Small intestine (tissue), 7 donors: ENCODE measurements at regions not wholly inside any gene's neighbourhood (a gene's known extent, or its start where the extent isn't known, plus 50 kb on each side); places are given as distances from the start of the nearest gene placed in this dataset.

ENCODE experiments used
- DNase-seq, 2 donors: peaks; one replicate each; pipeline versions ENCODE4 v3.0.0 to v3.0.0-alpha.2; 2013
- FAIRE-seq: peaks from 2 replicates; lab custom pipeline; 2012; peaks lifted over from hg19 to GRCh38; lab: Jason Lieb, UNC
- H3K27ac ChIP-seq, 3 donors: one replicate each; pipeline ENCODE4 v1.5.1; 2013; ENCODE audit warnings: low read length in 2 of 3, mild to moderate bottlenecking in 2 of 3, control low read depth in 1 of 3, inconsistent platforms in 1 of 3, low read depth in 1 of 3, moderate library complexity in 1 of 3
- H3K27me3 ChIP-seq, 3 donors: one replicate each; pipeline ENCODE4 v1.6.1; 2013; ENCODE audit warnings: low read length in 3 of 3, inconsistent platforms in 1 of 3; ENCODE audit not compliant: control insufficient read depth in 3 of 3, insufficient read depth in 3 of 3
- H3K36me3 ChIP-seq, 3 donors: one replicate each; pipeline ENCODE4 v1.6.1; 2013; ENCODE audit warnings: low read length in 3 of 3, inconsistent platforms in 1 of 3, low read depth in 1 of 3, mild to moderate bottlenecking in 1 of 3, moderate library complexity in 1 of 3; ENCODE audit not compliant: control insufficient read depth in 3 of 3, insufficient read depth in 2 of 3
- H3K4me1 ChIP-seq, 3 donors: one replicate each; pipeline ENCODE4 v1.6.1; 2013; ENCODE audit warnings: low read length in 2 of 3, inconsistent platforms in 1 of 3, low read depth in 1 of 3, mild to moderate bottlenecking in 1 of 3, moderate library complexity in 1 of 3; ENCODE audit not compliant: control insufficient read depth in 3 of 3, insufficient read depth in 2 of 3
- H3K4me3 ChIP-seq, 3 donors: one replicate each; pipeline ENCODE4 v1.5.1; 2013; ENCODE audit warnings: low read length in 3 of 3, control low read depth in 1 of 3, inconsistent platforms in 1 of 3, low read depth in 1 of 3, mild to moderate bottlenecking in 1 of 3, moderate library complexity in 1 of 3
- H3K9me3 ChIP-seq, 2 donors: one replicate each; pipeline ENCODE4 v1.6.1; 2013; ENCODE audit warnings: low read depth in 1 of 2, low read length in 1 of 2; ENCODE audit not compliant: control insufficient read depth in 2 of 2, insufficient read depth in 1 of 2
- WGBS, 3 donors: extraction: QIAGEN DNeasy Blood & Tissue Kit; methylation state at CpG; one replicate each; pipeline ENCODE4 v1.1.7; 2013; 5-methylcytosine and 5-hydroxymethylcytosine counted together
- donor health status: healthy with polysubstance abuse.
- donor health status: control.
- donor health status: control.
- donor health status: Bipolar disorder and iron deficiency.
- donor health status: healthy.

- DNase-seq (peak; percentile 74 to 89), FAIRE-seq (no peak)
- Histone ChIP-seq H3K27ac (peak overlapping the region in 2 of 3 donors; percentile 22 to 80), H3K36me3 (no peaks in the 10 kb centered on the region), H3K4me3 (no peak overlapping the region), H3K9me3 (peaks cover 0 to 15% of the 10 kb centered on the region in 2 donors), H3K27me3 (no peaks in the 10 kb centered on the region), H3K4me1 (peaks cover 3 to 37% (median 5%) of the 10 kb centered on the region in 3 donors)
- 60 to 74% (median 65%) methylated on average over 14 of the region's 14 CpGs for WGBS, 3 donors
Measured at GRCh38 chr6:167398214-167399050, 73.5 kb downstream of the TTLL2 start.

- FAIRE-seq (no peak), DNase-seq (no peak)
- Histone ChIP-seq H3K4me1 (peaks cover 3 to 37% (median 5%) of the 10 kb centered on the region in 3 donors), H3K9me3 (peaks cover 0 to 15% of the 10 kb centered on the region in 2 donors), H3K27ac (peak overlapping the region in 1 of 3 donors; percentile 64), H3K27me3 (no peaks in the 10 kb centered on the region), H3K36me3 (no peaks in the 10 kb centered on the region), H3K4me3 (no peak overlapping the region)
- WGBS, 3 donors = 82 to 95% (median 95%) methylated on average over 6 of the region's 6 CpGs
Measured at GRCh38 chr6:167399051-167399387, 74.1 kb downstream of the TTLL2 start.

- no peak for FAIRE-seq
- Histone ChIP-seq H3K36me3 (no peaks in the 10 kb centered on the region), H3K27ac (no peak overlapping the region), H3K4me3 (no peak overlapping the region), H3K4me1 (peaks cover 3 to 37% (median 5%) of the 10 kb centered on the region in 3 donors), H3K9me3 (peaks cover 0 to 15% of the 10 kb centered on the region in 2 donors), H3K27me3 (no peaks in the 10 kb centered on the region)
- 84 to 93% (median 91%) methylated on average over 17 of the region's 17 CpGs for WGBS, 3 donors
- DNase-seq = no peak
Measured at GRCh38 chr6:167399599-167399998, 74.7 kb downstream of the TTLL2 start.

- DNase-seq (no peak), FAIRE-seq (no peak)
Measured at GRCh38 chr6:167400482-167401138, 75.7 kb downstream of the TTLL2 start.

GRCh38 chr6:167401525-167402194 lies 76.8 kb downstream of the TTLL2 start:
- Histone ChIP-seq H3K4me3 (no peak overlapping the region), H3K27ac (peak overlapping the region in 1 of 3 donors; percentile 54), H3K4me1 (peaks cover 0 to 29% (median 5%) of the 10 kb centered on the region in 3 donors), H3K36me3 (no peaks in the 10 kb centered on the region), H3K27me3 (no peaks in the 10 kb centered on the region), H3K9me3 (peaks cover 0 to 15% of the 10 kb centered on the region in 2 donors)
- no peak for FAIRE-seq
- DNase-seq = peak; percentile 43 to 77
- 50 to 58% (median 53%) methylated on average over 20 of the region's 20 CpGs for WGBS, 3 donors

More at GRCh38 chr6:167400482-167401138, 75.7 kb downstream of the TTLL2 start:
- no peak overlapping the region for H3K27ac ChIP-seq
- no peak overlapping the region for H3K4me3 ChIP-seq
- H3K4me1 ChIP-seq = peaks cover 3 to 37% (median 5%) of the 10 kb centered on the region in 3 donors
- H3K27me3 ChIP-seq = no peaks in the 10 kb centered on the region
- no peaks in the 10 kb centered on the region for H3K36me3 ChIP-seq
- H3K9me3 ChIP-seq = peaks cover 0 to 15% of the 10 kb centered on the region in 2 donors
- 89 to 93% (median 91%) methylated on average over 18 of the region's 18 CpGs for WGBS, 3 donors

- FAIRE-seq (no peak), DNase-seq (no peak)
- no peaks in the 10 kb centered on the region for H3K27me3 ChIP-seq
- H3K4me3 ChIP-seq = no peak overlapping the region
- 88 to 95% (median 89%) methylated on average over 14 to 16 of the region's 16 CpGs for WGBS, 3 donors
- H3K36me3 ChIP-seq = no peaks in the 10 kb centered on the region
- H3K4me1 ChIP-seq = peaks cover 0 to 24% (median 5%) of the 10 kb centered on the region in 3 donors
- H3K27ac ChIP-seq = no peak overlapping the region
- peaks cover 0 to 9% of the 10 kb centered on the region in 2 donors for H3K9me3 ChIP-seq
Measured at GRCh38 chr6:167402195-167402686, 77.4 kb downstream of the TTLL2 start.

GRCh38 chr6:167403427-167403826 lies 78.5 kb downstream of the TTLL2 start:
- no peak for FAIRE-seq
- peaks cover 0 to 12% (median 0%) of the 10 kb centered on the region in 3 donors for H3K4me1 ChIP-seq
- 78 to 94% (median 91%) methylated on average over 4 of the region's 4 CpGs for WGBS, 3 donors
- no peak overlapping the region for H3K4me3 ChIP-seq
- no peak overlapping the region for H3K27ac ChIP-seq
- H3K9me3 ChIP-seq = peaks cover 0 to 9% of the 10 kb centered on the region in 2 donors
- no peaks in the 10 kb centered on the region for H3K27me3 ChIP-seq
- DNase-seq = no peak
- H3K36me3 ChIP-seq = no peaks in the 10 kb centered on the region
